ENCODE measurements at regions not wholly inside any gene's neighbourhood (a gene's known extent, or its start where the extent isn't known, plus 50 kb on each side); places are given as distances from the start of the nearest gene placed in this dataset.

- TF ChIP-seq SP1 (IDR thresholded peaks at IDR 0.05) (no peak), FOXK2 (IDR thresholded peaks at IDR 0.05) (no peak), NFRKB (IDR thresholded peaks at IDR 0.05) (no peak), ZNF384 (IDR thresholded peaks at IDR 0.05) (no peak), FOXM1 (IDR thresholded peaks at IDR 0.05; ENCODE audit: borderline replicate concordance) (no peak), ELF4 (IDR thresholded peaks at IDR 0.05) (no peak), PKNOX1 (IDR thresholded peaks at IDR 0.05) (no peak), SUZ12 (IDR thresholded peaks at IDR 0.05) (no peak)
Measured at GRCh38 chr3:166125179-166125578, 288.0 kb upstream of the BCHE start.
